Thymus (tissue), 11 donors: ENCODE measurements at regions not wholly inside any gene's neighbourhood (a gene's known extent, or its start where the extent isn't known, plus 50 kb on each side); places are given as distances from the start of the nearest gene placed in this dataset.

Source experiments
- DNase-seq, 9 donors: peaks; one replicate each; pipeline ENCODE4 v3.0.0-alpha.2; 2013; ENCODE audit warnings: low spot score in 9 of 9, low read depth in 6 of 9, missing footprints in 1 of 9
- H3K27ac ChIP-seq, 2 donors: one replicate each; pipeline ENCODE4 v1.5.1; 2013; ENCODE audit warnings: control low read depth in 1 of 2, low read depth in 1 of 2, low read length in 1 of 2, mild to moderate bottlenecking in 1 of 2, moderate library complexity in 1 of 2
- H3K27me3 ChIP-seq, 2 donors: one replicate each; pipeline ENCODE4 v1.5.1; 2013; ENCODE audit warnings: low read length in 1 of 2; ENCODE audit not compliant: control insufficient read depth in 2 of 2, insufficient read depth in 1 of 2
- H3K36me3 ChIP-seq, 2 donors: one replicate each; pipeline ENCODE4 v1.5.1; 2013; ENCODE audit warnings: low read length in 1 of 2, mild to moderate bottlenecking in 1 of 2, moderate library complexity in 1 of 2; ENCODE audit not compliant: control insufficient read depth in 2 of 2, insufficient read depth in 2 of 2
- H3K4me1 ChIP-seq, 2 donors: one replicate each; pipeline ENCODE4 v1.5.1; 2013; ENCODE audit warnings: low read length in 2 of 2; ENCODE audit not compliant: control insufficient read depth in 2 of 2, insufficient read depth in 2 of 2
- H3K4me3 ChIP-seq, 2 donors: one replicate each; pipeline ENCODE4 v1.5.1; 2013; ENCODE audit warnings: low read length in 2 of 2, control low read depth in 1 of 2, mild to moderate bottlenecking in 1 of 2
- H3K9me3 ChIP-seq, 2 donors: one replicate each; pipeline ENCODE4 v1.5.1; 2013; ENCODE audit warnings: low read length in 1 of 2, mild to moderate bottlenecking in 1 of 2; ENCODE audit not compliant: control insufficient read depth in 2 of 2, insufficient read depth in 1 of 2
- WGBS: extraction: QIAGEN DNeasy Blood & Tissue Kit; methylation state at CpG from one replicate; pipeline ENCODE4 v1.1.7; 2013; 5-methylcytosine and 5-hydroxymethylcytosine counted together
- donor health status: healthy.

DNA sequence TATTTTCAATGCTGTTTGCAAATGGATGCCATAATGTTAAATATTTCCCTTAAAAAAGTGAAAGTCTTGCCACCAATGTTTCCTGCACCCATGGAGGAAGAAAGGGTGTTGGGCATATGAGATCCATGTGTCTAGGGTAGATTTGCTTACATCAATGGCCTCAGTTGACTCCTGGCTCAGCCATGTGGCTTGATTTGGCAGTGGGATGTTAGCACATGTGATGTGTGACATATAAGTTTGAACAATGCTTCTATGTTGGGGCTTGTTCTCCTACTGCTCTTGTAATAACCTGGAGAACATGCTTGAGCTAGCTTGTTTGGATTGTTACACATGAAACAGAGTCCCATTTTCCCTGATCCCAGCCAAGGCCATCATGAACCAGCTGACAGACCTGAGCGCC lies 187.6 kb downstream of the SCP2D1 start:
- Histone ChIP-seq H3K36me3 (no peaks in the 10 kb centered on the region), H3K4me3 (no peak overlapping the region), H3K9me3 (no peaks in the 10 kb centered on the region), H3K4me1 (no peaks in the 10 kb centered on the region), H3K27ac (no peak overlapping the region), H3K27me3 (no peaks in the 10 kb centered on the region)
- DNase-seq = no peak
- WGBS = 96% methylated on average over 1 of the region's 1 CpG

DNA sequence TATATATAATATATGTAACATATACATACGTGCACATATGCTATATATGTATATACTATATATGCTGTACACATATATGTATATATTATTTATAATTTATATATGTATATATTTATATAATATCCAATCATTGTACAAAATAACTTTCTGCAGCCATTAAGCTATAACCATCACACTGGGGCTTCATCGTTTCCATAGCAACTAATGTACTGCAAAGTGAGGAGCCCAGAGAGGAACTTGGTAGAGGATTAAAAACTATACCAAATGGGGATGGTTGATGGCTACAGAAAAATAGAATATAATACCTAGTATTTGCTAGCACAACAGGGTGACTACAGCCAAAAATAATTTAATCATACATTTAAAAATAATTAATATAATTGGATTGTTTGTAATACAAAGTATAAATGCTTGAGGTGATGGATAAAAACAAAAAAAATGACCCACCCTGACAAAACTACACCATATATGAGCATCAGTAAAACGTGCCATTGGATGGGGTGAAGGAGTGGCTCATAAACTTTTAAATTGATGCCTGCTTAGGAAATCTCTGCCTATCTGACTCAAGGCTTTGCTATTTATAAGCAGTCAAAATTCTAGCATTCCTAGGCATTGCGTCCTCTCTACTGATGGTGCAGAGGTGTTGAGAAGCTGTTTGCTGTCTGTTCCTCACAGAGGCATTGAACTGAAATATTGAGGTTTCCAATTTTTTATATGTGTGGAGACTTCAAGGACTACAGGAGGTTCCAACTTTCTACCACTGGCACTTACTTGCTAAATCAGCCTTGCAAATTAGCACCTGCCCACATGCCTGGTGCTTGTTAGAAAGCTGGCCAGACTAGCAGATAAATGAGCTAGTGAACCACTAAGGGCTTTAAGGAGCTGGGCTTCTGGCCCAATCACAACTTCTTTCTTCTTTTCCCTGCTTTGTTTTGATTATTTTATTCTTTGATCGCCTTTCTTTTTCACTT lies 190.1 kb downstream of the SCP2D1 start:
- WGBS = 94% methylated on average over 5 of the region's 5 CpGs
- no peaks in the 10 kb centered on the region for H3K36me3 ChIP-seq
- no peaks in the 10 kb centered on the region for H3K4me1 ChIP-seq
- no peaks in the 10 kb centered on the region for H3K27me3 ChIP-seq
- DNase-seq = no peak
- H3K27ac ChIP-seq = no peak overlapping the region
- no peak overlapping the region for H3K4me3 ChIP-seq
- H3K9me3 ChIP-seq = no peaks in the 10 kb centered on the region

DNA sequence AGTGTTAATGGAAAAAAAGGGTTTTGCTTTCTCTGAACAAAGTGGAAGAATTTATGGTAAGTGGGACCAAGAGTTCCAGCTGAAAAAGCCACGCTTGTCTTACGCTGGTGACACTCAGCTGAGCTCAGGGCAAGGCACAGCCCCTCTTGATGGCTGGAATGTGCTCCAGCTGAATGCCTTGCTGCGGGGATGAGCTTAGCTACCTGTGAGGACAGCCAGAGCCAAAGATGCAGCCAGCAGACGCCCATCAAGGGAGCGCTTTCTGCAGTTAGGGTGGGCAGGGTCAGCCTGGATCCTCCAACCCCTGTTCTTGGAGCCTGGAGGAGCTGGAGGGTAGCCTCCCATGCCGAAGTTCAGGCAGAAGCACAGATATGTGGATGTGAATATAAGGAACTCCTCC lies 191.4 kb downstream of the SCP2D1 start:
- 88% methylated on average over 6 of the region's 6 CpGs for WGBS
- H3K27me3 ChIP-seq = no peaks in the 10 kb centered on the region
- no peak overlapping the region for H3K27ac ChIP-seq
- H3K36me3 ChIP-seq = no peaks in the 10 kb centered on the region
- H3K9me3 ChIP-seq = no peaks in the 10 kb centered on the region
- DNase-seq = no peak
- H3K4me1 ChIP-seq = no peaks in the 10 kb centered on the region
- H3K4me3 ChIP-seq = no peak overlapping the region

DNA sequence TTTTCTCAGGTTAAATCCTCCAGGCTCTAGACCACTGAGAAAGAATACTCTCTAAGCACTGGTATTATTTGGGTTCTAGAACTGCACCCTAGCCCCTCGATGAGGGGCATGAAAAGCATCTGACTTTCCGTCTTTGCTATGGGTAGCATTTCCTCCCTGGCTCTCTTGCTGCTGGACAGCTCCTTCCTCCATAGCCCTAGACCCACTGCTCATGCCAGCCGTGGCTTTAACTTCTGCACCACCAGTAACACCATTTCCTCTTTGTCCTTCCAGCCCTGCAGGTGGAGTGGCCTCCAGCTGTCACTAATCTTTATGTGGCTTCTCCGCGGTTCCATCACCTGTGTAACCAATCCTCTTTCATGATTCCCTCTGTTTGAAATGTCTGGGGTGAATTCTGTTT lies 194.9 kb downstream of the SCP2D1 start:
- WGBS = 69% methylated on average over 5 of the region's 5 CpGs
- H3K9me3 ChIP-seq = no peaks in the 10 kb centered on the region
- H3K27ac ChIP-seq = no peak overlapping the region
- no peaks in the 10 kb centered on the region for H3K27me3 ChIP-seq
- H3K4me1 ChIP-seq = no peaks in the 10 kb centered on the region
- no peak for DNase-seq
- no peak overlapping the region for H3K4me3 ChIP-seq
- no peaks in the 10 kb centered on the region for H3K36me3 ChIP-seq

DNA sequence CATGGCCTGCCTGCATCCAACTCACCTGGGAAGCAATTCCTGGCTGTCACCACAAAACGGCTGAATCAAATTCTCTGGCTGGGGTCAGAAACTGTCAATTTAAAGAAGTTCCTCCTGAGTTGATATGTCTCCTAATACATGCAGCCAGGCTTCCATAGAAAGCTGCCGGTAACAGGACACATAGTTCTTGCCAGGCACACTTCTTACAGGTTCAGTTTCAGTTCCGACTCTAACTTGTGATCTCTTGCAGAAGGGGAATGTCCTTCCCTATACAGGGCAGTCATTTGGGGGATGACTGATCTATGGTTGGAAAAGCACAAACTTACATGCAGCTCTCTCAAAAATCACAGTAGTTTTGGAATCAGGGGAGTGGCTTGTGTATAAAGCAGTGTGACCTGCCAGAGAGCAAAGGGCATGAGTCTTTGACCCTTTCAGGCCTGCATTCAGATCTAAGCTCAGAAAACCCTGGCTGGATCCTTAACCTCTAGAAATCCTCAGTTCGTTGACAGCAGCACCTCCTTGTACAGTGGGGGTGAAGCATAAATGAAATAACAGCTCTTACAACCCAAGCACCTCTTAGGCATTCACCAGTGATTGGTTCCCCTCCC lies 195.6 kb downstream of the SCP2D1 start:
- H3K9me3 ChIP-seq = no peaks in the 10 kb centered on the region
- no peaks in the 10 kb centered on the region for H3K27me3 ChIP-seq
- no peaks in the 10 kb centered on the region for H3K36me3 ChIP-seq
- 86% methylated on average over 4 of the region's 4 CpGs for WGBS
- H3K27ac ChIP-seq = no peak overlapping the region
- no peaks in the 10 kb centered on the region for H3K4me1 ChIP-seq
- no peak overlapping the region for H3K4me3 ChIP-seq
- peak in 1 of 9 donors; percentile 10 for DNase-seq

DNA sequence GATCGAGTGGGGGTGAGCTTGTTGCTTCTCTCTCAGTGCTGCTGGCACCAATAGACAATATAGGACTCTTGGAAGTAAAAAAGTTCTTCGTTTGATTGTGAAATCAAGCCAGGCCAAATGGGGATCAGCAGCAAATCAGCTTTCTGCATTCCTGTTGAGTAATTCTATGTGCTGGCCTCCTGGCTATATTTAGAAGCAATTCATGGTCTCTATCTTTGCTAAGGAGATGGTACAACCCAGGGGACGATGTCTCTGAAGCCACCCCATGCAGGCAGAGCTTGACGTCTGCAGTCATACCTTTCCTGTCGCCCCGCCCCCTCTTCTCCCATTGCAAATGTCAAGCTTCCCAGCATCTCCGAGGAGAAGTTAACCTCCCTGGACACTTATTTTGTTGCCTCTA lies 199.1 kb downstream of the SCP2D1 start:
- Histone ChIP-seq H3K9me3 (no peaks in the 10 kb centered on the region), H3K36me3 (no peaks in the 10 kb centered on the region), H3K27ac (no peak overlapping the region), H3K4me1 (no peaks in the 10 kb centered on the region), H3K27me3 (no peaks in the 10 kb centered on the region), H3K4me3 (no peak overlapping the region)
- no peak for DNase-seq
- 82% methylated on average over 7 of the region's 7 CpGs for WGBS

DNA sequence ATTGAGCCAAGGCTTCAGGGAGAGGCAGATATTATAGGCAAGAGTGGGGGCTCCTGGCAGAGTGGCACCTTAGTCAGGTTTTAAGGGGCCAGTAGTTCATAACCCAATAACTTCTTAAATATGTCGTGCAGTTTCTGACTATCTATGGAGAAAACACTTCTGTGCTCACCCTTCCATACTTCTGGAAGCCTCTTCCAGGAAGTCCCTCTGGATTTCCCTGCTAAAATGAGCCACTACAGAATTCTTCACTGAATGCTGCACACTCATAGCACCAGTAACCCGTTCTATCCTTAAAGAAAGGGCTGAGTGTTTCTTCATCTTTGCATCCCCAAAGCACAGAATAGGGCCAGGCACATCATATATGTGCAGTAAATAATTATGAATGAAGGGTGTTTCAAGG lies 198.5 kb upstream of the SLC24A3 start:
- Histone ChIP-seq H3K27ac (no peak overlapping the region), H3K27me3 (no peaks in the 10 kb centered on the region), H3K36me3 (no peaks in the 10 kb centered on the region), H3K4me3 (no peak overlapping the region), H3K9me3 (no peaks in the 10 kb centered on the region), H3K4me1 (no peaks in the 10 kb centered on the region)
- DNase-seq = no peak
- WGBS = 89% methylated on average over 2 of the region's 2 CpGs

DNA sequence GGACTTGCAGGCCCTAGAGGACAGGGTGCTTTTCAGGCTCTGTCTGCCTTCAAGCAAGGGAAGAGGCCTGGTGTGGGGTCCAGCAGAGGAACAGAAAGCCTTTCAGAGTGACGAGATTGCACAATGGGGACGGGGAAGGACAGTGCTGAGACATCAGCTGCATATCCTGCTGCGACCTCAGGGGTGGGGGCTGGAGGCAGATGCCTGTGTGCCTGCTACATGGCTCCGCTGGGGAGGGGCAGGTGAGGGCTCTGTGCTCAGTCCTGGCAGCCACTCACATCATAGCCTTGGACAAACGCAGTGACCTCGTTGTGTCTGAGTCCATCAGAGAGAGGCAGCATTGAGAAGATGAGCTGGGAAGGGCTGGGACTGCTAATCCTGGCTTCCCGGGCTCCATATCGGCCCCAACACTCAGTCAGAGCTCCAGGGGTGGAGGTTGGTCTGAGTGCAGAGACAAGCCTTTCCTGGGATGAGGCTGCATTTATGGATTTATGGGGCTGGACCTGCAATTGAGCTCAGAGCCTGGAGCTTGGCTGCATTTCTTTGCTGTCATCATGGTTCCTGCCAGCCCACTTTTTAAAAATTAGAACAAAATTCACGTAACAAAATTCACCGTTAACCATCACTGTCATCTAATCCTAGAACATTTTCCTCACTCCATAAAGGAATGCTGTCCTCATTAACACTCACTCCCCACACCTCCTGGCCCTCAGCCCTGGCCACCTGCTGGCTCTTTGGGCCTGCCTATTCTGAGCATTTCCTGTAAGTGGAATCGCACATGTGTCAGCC lies 196.9 kb upstream of the SLC24A3 start:
- Histone ChIP-seq H3K27me3 (no peaks in the 10 kb centered on the region), H3K4me1 (no peaks in the 10 kb centered on the region), H3K27ac (no peak overlapping the region), H3K9me3 (no peaks in the 10 kb centered on the region), H3K36me3 (no peaks in the 10 kb centered on the region), H3K4me3 (no peak overlapping the region)
- DNase-seq = no peak
- 87% methylated on average over 11 of the region's 11 CpGs for WGBS

DNA sequence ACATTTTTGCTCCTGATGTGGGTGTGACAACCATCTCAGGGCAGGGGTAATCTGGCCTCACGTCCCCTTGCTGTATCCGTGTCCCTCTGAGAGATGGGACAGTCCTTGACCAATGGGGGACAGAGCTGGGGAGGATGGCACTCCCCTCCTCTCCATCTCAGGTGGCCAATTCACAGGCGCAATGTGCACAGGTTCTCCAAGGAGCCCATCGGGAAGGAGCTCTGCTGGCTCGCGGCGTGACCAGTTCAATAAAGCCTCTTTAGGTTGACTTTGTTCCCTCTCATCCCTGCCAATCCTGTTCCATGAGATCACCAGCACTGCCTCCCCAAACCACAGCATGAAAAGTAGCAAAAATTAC lies 196.3 kb upstream of the SLC24A3 start:
- 95% methylated on average over 7 of the region's 7 CpGs for WGBS
- Histone ChIP-seq H3K27me3 (no peaks in the 10 kb centered on the region), H3K9me3 (no peaks in the 10 kb centered on the region), H3K4me1 (no peaks in the 10 kb centered on the region), H3K27ac (no peak overlapping the region), H3K4me3 (no peak overlapping the region), H3K36me3 (no peaks in the 10 kb centered on the region)
- no peak for DNase-seq
